Mesothelial cell of epicardium (in vitro differentiated cells): ENCODE measurements at regions not wholly inside any gene's neighbourhood (a gene's known extent, or its start where the extent isn't known, plus 50 kb on each side); places are given as distances from the start of the nearest gene placed in this dataset.

ENCODE experiments used
- DNase-seq, 2 experiments: peaks; one replicate each; pipeline ENCODE4 v3.0.0; 2021; ENCODE audit warnings: low spot score in 2 of 2; ENCODE audit not compliant: unreplicated experiment in 2 of 2
- H3K27ac Mint-ChIP-seq: 2 replicates; pipeline ENCODE4 v1.8.0; 2021; ENCODE audit warnings: mixed read lengths
- H3K27me3 Mint-ChIP-seq: 2 replicates; pipeline ENCODE4 v1.8.0; 2021; ENCODE audit warnings: low read depth, mixed read lengths
- H3K36me3 Mint-ChIP-seq: 2 replicates; pipeline ENCODE4 v1.8.0; 2021; ENCODE audit warnings: mixed read lengths
- H3K4me1 Mint-ChIP-seq: 2 replicates; pipeline ENCODE4 v1.8.0; 2021; ENCODE audit warnings: mixed read lengths
- H3K4me3 Mint-ChIP-seq: 2 replicates; pipeline ENCODE4 v1.8.0; 2021; ENCODE audit warnings: mild to moderate bottlenecking, moderate library complexity, mixed read lengths
- H3K9me3 Mint-ChIP-seq: 2 replicates; pipeline ENCODE4 v1.8.0; 2021; ENCODE audit warnings: mixed read lengths
- CTCF ChIP-seq: fragments of 200-600 bp; sonication (generic); IDR thresholded peaks from one replicate; pipeline ENCODE4 v1.5.0; 2021; ENCODE audit warnings: antibody characterized with exemption; ENCODE audit not compliant: unreplicated experiment

- TF ChIP-seq CTCF, result no peak
- no peak overlapping the region for H3K27ac Mint-ChIP-seq
- no peak for DNase-seq
- H3K4me3 Mint-ChIP-seq, result no peak overlapping the region
- H3K4me1 Mint-ChIP-seq, result no peaks in the 10 kb centered on the region
- H3K36me3 Mint-ChIP-seq, result no peaks in the 10 kb centered on the region
- peaks cover 14% of the 10 kb centered on the region for H3K27me3 Mint-ChIP-seq
- no peaks in the 10 kb centered on the region for H3K9me3 Mint-ChIP-seq
These were observed 120.0 kb upstream of the BDNF start for GRCh38 chr11:27820249-27820648.

GRCh38 chr11:27816197-27816596 lies 115.9 kb upstream of the BDNF start:
- no peak overlapping the region for H3K27ac Mint-ChIP-seq
- TF ChIP-seq CTCF, result no peak
- DNase-seq, result no peak
- H3K9me3 Mint-ChIP-seq, result no peaks in the 10 kb centered on the region
- peaks cover 18% of the 10 kb centered on the region for H3K27me3 Mint-ChIP-seq
- H3K36me3 Mint-ChIP-seq, result no peaks in the 10 kb centered on the region
- H3K4me1 Mint-ChIP-seq, result no peaks in the 10 kb centered on the region
- H3K4me3 Mint-ChIP-seq, result no peak overlapping the region

GRCh38 chr11:27812341-27812740 lies 112.1 kb upstream of the BDNF start:
- Mint-ChIP-seq H3K27me3 (peaks cover 9% of the 10 kb centered on the region), H3K4me3 (no peak overlapping the region), H3K27ac (no peak overlapping the region), H3K9me3 (no peaks in the 10 kb centered on the region), H3K4me1 (no peaks in the 10 kb centered on the region), H3K36me3 (no peaks in the 10 kb centered on the region)
- no peak for TF ChIP-seq CTCF
- no peak for DNase-seq

GRCh38 chr11:27807596-27807995 lies 107.3 kb upstream of the BDNF start:
- H3K9me3 Mint-ChIP-seq, result peaks cover 10% of the 10 kb centered on the region
- no peak overlapping the region for H3K4me3 Mint-ChIP-seq
- no peak overlapping the region for H3K27ac Mint-ChIP-seq
- DNase-seq, result no peak
- no peaks in the 10 kb centered on the region for H3K27me3 Mint-ChIP-seq
- H3K36me3 Mint-ChIP-seq, result no peaks in the 10 kb centered on the region
- TF ChIP-seq CTCF, result no peak
- H3K4me1 Mint-ChIP-seq, result no peaks in the 10 kb centered on the region

GRCh38 chr11:27806122-27806521 lies 105.9 kb upstream of the BDNF start:
- Mint-ChIP-seq H3K27ac (no peak overlapping the region), H3K4me1 (no peaks in the 10 kb centered on the region), H3K36me3 (no peaks in the 10 kb centered on the region), H3K9me3 (peaks cover 10% of the 10 kb centered on the region), H3K27me3 (no peaks in the 10 kb centered on the region), H3K4me3 (no peak overlapping the region)
- no peak for TF ChIP-seq CTCF
- no peak for DNase-seq
